ENCODE measurements at regions not wholly inside any gene's neighbourhood (a gene's known extent, or its start where the extent isn't known, plus 50 kb on each side); places are given as distances from the start of the nearest gene placed in this dataset.

DNA sequence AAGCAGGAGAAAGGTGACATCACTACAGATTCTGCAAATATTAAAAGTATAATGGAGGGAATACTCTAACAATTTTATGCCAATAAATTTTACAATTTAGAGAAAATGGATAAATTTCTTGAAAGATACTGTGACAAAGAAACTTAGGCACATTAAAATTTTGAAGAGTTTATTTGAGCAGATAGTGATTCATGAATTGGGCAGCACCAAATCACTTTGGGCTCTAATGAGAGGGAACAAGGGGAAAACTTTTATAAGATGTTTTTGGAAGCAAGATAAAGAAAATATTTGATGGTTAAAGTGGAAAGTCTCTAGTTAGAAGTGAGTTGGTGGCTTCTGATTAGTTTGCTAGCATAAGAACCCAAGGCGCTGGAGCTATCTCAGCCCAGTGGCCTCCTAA is 55.2 kb upstream of the FMN2 start:
- TF ChIP-seq EZH2 (IDR thresholded peaks at IDR 0.05; ENCODE audit: low read length) = no peak
- TF ChIP-seq, protein P1, sequence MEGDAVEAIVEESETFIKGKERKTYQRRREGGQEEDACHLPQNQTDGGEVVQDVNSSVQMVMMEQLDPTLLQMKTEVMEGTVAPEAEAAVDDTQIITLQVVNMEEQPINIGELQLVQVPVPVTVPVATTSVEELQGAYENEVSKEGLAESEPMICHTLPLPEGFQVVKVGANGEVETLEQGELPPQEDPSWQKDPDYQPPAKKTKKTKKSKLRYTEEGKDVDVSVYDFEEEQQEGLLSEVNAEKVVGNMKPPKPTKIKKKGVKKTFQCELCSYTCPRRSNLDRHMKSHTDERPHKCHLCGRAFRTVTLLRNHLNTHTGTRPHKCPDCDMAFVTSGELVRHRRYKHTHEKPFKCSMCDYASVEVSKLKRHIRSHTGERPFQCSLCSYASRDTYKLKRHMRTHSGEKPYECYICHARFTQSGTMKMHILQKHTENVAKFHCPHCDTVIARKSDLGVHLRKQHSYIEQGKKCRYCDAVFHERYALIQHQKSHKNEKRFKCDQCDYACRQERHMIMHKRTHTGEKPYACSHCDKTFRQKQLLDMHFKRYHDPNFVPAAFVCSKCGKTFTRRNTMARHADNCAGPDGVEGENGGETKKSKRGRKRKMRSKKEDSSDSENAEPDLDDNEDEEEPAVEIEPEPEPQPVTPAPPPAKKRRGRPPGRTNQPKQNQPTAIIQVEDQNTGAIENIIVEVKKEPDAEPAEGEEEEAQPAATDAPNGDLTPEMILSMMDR (optimal IDR thresholded peaks at IDR 0.05 in 1 of 3, IDR thresholded peaks at IDR 0.05 in 1 of 3, conservative IDR thresholded peaks at IDR 0.05 in 1 of 3; ENCODE audit: extremely low read depth in 1 of 3, insufficient read depth in 2 of 3, low read length in 3 of 3) = no peak

Data from keratinocyte (primary cell).